SK-N-SH treated with all-trans-retinoic acid at 6 μM for 48 hours (cell line): ENCODE measurements at regions not wholly inside any gene's neighbourhood (a gene's known extent, or its start where the extent isn't known, plus 50 kb on each side); places are given as distances from the start of the nearest gene placed in this dataset.

ENCODE experiments used
- ESRRG ChIP-seq: fragments of 250-450 bp; sonication (Bioruptor Pico); IDR thresholded peaks from 2 replicates; pipeline ENCODE4 v1.6.1; 2021; ENCODE audit warnings: mild to moderate bottlenecking
- PPARA ChIP-seq: fragments of 250-450 bp; sonication (Bioruptor Pico); IDR thresholded peaks from 2 replicates; pipeline ENCODE4 v1.5.0; 2020; ENCODE audit warnings: mild to moderate bottlenecking, borderline replicate concordance
- TCF4 ChIP-seq: fragments of 250-450 bp; sonication (Bioruptor Pico); IDR thresholded peaks from 2 replicates; pipeline ENCODE4 v1.8.0; 2021; ENCODE audit warnings: mild to moderate bottlenecking, moderate library complexity, borderline replicate concordance
- ZFP3 ChIP-seq: fragments of 250-450 bp; sonication (Bioruptor Pico); IDR thresholded peaks from 2 replicates; pipeline ENCODE4 v1.5.0; 2020; ENCODE audit warnings: mild to moderate bottlenecking, moderate library complexity
- ZFP30 ChIP-seq: fragments of 450-650 bp; formaldehyde crosslinking; IDR thresholded peaks from 2 replicates; pipeline ENCODE4 v1.5.0; 2022; ENCODE audit warnings: mild to moderate bottlenecking, moderate library complexity
- ZNF70 ChIP-seq: fragments of 450-650 bp; formaldehyde crosslinking; IDR thresholded peaks from 2 replicates; pipeline ENCODE4 v1.5.0; 2020; ENCODE audit warnings: mild to moderate bottlenecking, moderate library complexity
- ZNF8 ChIP-seq: fragments of 450-650 bp; formaldehyde crosslinking; IDR thresholded peaks from 2 replicates; pipeline ENCODE4 v1.5.0; 2020; ENCODE audit warnings: mild to moderate bottlenecking, moderate library complexity
- TF ChIP-seq, protein P1 (sequence below): fragments of 250-450 bp; sonication (Bioruptor Pico); IDR thresholded peaks from 2 replicates; pipeline ENCODE4 v1.8.0; 2020; ENCODE audit warnings: mild to moderate bottlenecking, moderate library complexity, borderline replicate concordance

DNA sequence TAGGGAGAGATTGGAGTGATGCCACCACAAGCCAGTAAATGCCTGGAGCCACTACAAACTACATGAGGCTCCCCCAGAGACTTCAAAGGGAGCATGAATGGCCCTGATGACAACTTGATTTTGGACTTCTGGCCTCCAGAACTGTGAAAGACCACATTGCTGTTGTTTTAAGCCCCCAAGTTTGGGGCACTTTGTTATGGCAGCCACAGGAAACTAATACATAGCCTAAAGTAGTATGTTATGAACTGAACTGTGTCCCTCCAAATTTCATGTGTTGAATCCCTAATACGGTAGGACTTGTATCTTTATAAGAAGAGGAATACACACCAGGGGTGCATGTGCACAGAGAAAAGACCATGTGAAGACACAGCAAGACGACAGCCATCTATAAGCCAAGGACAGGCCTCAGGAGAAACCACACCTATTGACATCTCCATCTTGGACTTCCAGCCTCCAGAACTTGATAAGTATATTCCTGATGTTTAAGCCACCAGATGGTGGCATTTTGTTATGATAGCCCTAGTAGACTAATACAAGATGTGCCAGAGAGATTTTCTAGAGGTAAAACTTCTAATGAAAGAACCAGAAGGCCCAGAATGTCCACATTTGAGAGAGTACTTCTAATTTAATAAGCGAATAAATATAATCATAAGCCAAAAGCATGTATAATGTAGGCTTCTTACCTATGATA lies 127.1 kb upstream of the BMP4 start:
- no peak for TF ChIP-seq ZFP3 (CRISPR knock-in tag)
- TF ChIP-seq, protein P1, sequence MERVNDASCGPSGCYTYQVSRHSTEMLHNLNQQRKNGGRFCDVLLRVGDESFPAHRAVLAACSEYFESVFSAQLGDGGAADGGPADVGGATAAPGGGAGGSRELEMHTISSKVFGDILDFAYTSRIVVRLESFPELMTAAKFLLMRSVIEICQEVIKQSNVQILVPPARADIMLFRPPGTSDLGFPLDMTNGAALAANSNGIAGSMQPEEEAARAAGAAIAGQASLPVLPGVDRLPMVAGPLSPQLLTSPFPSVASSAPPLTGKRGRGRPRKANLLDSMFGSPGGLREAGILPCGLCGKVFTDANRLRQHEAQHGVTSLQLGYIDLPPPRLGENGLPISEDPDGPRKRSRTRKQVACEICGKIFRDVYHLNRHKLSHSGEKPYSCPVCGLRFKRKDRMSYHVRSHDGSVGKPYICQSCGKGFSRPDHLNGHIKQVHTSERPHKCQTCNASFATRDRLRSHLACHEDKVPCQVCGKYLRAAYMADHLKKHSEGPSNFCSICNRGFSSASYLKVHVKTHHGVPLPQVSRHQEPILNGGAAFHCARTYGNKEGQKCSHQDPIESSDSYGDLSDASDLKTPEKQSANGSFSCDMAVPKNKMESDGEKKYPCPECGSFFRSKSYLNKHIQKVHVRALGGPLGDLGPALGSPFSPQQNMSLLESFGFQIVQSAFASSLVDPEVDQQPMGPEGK (CRISPR knock-in tag), result no peak
- TF ChIP-seq TCF4 (CRISPR knock-in tag), result no peak
- no peak for TF ChIP-seq ZNF70 (CRISPR knock-in tag)
- TF ChIP-seq ESRRG, result no peak
- no peak for TF ChIP-seq ZNF8 (CRISPR knock-in tag)
- TF ChIP-seq ZFP30 (CRISPR knock-in tag), result no peak
- TF ChIP-seq PPARA (CRISPR knock-in tag), result no peak
